NCI-H460 (cell line): ENCODE measurements at regions not wholly inside any gene's neighbourhood (a gene's known extent, or its start where the extent isn't known, plus 50 kb on each side); places are given as distances from the start of the nearest gene placed in this dataset.
"Not testable (repeated sequence)": the region's sequence is repeated elsewhere in the genome, so short reads cannot be mapped to it uniquely, and the experiment has no call there.

Source experiments
- DNase-seq: peaks from one replicate; pipeline ENCODE4 v3.0.0-alpha.2; 2016; ENCODE audit warnings: low read depth; ENCODE audit errors: extremely low read depth

DNA sequence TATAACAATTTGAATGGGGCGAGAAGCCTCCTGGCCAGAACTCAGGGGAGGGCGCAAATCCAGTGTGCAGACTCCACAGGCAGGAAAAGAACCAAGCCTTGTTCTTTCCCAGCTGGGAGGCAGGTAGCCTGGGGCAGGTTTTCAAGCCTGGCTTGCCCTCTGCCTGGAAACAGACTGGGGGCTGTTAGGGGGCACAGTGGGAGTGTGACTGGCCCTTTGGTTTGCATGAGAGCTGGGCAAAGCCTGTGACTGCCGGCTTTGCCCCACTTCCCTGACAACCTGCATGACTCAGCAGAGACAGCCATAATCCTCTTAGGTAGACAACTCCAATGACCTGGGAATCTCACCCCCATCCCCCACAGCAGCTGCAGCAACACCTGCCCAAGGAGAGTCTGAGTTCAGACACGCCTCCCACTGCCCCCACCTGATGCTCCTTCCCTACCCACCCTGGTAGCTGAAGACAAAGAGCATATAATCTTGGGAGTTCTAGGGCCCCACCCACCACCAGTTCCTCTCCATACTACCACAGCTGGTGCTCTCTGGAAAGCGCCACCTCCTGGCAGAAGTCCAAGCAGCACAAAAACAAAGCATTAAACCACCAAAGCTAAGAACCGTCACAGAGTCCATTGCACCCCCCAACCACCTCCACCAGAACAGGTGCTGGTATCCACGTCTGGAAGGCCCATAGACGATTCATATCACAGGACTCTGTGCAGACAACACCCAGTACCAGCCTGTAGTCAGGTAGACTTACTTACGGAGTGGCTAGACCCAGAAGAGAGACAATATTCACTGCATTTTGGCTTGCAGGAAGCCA is 402.5 kb downstream of the STK39 start:
- DNase-seq: no peak

DNA sequence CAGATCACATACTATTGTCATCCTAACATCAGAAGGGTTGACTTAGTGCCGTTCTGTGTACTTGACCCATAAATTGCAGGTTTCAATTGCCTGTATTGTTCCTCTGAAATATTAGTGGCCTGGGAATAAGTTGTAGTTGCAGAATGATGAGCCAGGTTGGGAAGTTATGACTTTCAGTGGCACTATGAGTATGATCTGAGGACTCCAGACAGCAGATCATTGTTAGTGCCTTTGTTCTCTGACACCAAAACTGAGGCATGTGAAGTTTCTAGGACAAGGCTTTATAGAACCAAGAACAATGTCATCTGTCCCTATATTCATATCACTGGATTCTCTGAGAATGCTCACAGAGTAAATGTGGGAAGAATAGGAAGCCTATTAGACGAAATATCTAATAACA is 403.7 kb downstream of the STK39 start:
- DNase-seq: no peak

DNA sequence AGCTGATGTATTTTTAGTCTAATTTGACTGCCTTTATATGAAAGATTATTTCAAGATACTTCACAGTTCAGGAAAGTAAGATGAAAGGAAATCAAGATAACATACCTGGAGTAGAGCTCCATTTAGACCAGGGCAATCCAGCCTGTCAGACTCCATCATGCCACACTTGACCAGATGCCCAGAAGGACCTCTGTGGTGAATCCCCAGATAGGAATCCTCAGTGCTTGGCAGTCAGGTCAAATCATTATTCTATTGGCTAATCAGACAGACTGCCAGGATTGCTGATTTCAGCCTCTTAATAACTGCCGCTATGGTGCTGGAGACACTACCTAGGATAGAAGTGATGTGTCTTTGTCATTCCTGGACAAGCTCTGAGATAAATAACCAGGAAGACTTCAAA is 404.2 kb downstream of the STK39 start:
- no peak for DNase-seq

DNA sequence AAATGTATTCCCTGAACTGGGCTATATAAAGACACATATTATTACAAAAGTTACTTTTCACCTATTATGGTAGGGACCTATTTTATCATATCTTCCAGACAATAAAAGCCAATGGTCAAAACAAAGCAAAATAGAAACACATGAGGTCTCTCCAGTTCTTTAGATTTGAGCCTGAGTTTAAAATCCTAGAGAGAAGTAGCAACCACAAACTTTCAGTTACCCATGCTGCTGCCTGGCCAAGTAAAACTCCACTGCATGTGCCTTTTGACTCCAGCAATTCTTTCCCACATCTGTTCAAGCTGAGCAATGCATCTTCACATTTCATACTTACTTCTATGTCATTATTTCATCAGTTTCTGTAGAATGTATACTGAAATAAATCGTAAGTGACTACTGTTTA is 405.3 kb downstream of the STK39 start:
- DNase-seq: no peak

DNA sequence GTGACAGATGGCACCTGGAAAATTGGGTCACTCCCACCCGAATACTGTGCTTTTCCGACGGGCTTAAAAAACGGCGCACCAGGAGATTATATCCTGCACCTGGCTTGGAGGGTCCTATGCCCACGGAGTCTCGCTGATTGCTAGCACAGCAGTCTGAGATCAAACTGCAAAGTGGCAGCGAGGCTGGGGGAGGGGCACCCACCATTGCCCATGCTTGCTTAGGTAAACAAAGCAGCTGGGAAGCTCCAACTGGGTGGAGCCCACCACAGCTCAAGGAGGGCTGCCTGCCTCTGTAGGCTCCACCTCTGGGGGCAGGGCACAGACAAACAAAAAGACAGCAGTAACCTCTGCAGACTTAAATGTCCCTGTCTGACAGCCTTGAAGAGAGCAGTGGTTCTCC is 412.1 kb downstream of the STK39 start:
- DNase-seq: not testable (repeated sequence)

DNA sequence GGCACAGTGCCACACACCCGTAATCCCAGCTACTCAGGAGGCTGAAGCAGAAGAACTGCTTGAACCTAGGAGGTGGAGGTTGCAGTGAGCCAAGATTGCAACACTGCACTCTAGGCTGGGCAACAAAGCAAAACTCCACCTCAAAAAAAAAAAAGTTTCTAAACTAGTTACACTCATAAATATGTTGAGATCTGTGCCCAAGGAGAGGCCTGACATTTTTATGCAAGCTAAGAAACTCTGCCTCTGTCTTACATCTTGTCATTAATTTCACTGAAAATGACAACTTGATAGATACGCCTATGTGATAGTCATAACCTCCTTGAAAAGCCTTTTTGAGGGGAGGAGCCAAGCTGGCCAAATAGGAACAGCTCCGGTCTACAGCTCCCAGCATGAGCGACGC is 412.7 kb downstream of the STK39 start:
- no peak for DNase-seq

DNA sequence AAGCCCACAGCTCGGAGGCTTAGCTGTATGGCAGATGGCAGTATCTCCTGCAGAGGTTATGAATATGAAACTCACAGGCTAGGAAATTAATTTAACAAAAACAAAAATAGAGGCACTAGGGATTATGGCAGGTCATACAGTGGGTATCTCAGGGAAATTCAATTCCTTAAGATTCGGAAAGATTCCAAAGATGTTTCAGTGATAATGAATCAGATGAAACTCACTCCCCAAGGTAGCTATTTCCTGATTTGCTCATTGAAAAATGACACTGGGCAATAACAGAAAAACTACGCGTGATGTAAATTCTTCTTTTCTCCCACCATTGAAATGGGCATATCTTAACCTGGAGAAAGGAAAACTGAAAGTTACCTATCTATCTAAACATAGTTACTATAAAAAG is 414.1 kb downstream of the STK39 start:
- DNase-seq: no peak

DNA sequence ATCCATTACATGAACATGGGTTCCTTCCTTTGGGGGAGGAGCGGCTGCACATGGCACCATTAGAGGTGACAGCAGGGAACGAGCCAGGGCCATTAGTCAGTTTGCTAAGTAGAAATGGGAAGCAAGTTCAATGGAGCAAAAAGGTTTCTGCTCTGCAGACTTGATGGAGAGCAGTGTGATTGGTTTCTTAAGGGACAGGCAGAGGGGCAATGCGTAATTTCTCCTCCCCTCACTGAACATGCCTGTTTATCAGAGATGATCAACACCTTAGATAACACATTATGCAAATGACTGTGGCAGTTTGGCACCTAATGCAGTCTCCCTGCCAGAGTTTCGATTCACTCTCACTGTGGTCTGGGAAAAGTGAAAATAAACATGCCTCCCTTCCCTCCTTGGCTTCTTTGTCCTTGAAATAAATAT is 414.5 kb downstream of the STK39 start:
- DNase-seq: no peak

DNA sequence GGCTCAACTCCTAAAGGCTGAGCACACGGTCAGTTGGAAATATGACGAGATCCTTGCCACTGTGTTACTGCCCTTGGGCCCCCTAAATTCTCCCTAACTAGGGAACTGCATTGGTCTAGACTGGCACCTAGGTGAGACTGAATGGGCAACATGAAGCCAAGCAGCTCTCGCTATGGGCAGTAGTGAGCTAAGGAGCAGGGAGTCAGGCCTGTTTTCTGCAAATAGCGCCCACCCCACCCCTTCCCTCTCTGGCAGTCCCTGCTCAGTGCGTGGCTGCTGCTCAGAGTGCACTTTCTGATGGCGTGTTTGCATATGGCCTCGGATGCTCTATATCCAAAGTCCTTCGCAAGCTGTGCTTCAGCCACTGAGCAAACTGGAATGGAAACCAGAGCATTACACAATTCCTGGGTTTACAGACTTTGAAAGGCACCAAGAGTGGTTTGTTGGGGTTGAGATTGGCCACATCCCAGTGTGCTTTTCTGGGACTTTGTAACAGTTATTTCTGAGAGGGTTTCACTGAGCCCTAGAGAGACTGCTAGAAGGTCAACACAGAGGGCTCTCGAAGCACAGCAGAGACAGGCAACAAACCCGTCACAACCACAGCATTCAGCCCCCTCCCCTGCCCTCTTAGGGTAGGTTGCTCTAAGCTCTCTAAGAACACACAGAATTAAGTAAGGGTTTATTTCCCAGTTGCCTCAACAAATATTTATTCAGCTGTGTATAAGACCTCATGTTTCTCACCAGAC is 419.9 kb downstream of the STK39 start:
- DNase-seq: no peak

DNA sequence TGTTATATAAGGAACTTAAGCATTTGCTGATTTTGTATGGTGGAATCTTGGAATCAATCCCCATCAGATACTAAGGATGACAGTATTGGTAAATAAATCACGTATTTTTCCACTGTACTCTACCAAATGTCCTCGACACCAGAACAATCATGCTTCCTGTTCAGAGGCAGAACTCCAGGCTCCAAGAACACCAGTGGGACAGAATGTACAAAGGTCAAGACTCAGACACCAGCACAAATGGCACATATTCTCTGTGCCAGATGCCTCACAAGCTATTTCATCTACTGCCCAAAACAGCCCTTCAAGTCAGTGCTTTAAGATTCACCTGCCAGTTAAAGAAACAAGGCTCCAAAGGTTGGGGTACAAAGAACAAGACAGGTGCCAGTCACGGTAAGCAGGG is 420.5 kb downstream of the STK39 start:
- DNase-seq: no peak

DNA sequence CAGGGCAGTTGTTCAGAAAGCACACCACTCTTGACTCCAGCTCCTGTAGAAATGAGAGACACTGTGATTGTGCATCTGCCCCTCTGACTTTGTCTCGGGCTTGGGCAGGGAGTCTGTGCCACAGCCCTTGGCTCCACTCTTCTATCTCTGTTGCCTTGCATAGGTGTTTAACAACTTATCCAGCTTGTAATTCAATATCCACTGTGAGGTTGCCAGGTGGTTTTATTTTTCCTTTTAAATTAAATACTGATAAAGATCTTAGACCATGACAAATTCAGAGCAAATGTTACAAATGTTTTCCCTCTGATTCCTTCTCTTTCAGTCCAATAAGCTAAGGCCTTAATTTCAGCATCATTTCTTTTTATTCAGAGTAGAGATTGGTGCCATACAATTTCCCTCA is 421.7 kb downstream of the STK39 start:
- no peak for DNase-seq

DNA sequence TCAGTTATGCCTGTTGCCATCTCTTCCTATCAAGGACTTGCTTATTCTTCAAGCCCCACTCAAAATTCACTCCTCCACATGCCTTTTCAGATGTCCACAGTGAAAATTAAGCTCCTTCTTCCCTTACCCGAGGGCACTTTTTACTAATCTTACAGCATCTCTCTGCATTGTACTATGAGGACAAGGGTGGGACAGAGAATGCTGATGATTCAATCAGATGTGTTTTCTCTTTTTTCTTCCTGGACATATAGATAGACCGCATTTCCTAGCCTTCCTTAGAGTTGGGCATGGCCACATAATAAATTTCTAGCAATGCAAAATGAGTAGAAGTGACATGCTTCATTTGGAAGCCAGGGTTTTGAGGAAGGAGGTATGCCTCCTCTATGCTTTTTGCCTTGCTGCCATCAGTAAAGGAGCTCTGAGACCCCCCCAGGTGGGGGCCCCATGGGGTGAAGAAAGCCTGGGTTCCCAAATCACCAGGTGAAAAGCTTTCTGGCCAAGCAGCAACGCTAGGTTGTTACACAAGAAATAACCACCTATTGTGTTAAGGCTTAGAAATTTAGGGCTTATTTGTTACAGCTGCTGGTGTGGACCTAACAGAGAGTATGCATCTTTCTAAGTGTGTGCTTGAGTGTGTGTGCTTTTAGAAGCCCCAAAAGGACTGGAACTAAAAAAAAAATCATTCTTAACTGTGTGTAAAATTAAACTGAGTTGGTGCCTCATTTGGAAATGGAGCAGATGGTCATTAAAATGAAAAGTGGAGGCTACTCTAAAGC is 424.5 kb downstream of the STK39 start:
- DNase-seq: no peak

DNA sequence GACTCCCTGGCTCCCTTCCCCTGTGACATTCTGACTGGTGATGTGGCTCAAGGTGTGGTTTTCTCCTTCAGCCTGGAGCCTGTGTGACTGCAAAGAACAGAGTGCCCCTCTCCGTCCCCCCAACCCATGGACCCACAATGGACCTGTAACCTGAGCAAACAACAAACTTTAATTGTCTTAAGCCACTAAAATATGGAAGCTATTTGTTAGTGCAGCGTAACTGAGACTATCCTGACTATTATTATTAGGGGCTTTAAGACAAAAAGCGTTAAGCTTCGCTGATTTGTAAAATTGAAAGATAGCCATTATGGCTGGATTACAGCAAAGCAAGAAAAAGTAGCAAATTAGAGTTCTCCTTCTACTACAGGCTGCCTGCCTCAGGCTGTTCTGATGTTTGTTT is 426.9 kb downstream of the STK39 start:
- no peak for DNase-seq

DNA sequence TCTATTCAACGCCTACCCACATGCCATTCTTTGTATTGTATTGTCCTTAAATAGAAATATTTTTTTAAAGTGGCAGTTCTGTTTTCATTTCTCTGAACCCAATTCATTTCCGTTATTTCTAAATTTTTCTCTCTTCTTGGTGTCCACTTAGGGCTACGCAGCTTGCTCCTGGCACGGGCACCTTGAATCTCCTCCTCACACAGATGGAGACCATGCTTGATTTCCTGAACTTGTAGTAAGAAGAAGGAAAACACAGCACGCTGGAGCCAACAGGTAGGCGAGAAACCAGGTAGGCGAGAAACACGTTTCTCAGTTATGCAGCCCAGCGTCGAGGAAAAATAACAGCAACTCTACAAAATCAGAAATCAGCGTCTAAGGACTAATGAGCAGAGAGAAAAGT is 428.9 kb downstream of the STK39 start:
- no peak for DNase-seq

DNA sequence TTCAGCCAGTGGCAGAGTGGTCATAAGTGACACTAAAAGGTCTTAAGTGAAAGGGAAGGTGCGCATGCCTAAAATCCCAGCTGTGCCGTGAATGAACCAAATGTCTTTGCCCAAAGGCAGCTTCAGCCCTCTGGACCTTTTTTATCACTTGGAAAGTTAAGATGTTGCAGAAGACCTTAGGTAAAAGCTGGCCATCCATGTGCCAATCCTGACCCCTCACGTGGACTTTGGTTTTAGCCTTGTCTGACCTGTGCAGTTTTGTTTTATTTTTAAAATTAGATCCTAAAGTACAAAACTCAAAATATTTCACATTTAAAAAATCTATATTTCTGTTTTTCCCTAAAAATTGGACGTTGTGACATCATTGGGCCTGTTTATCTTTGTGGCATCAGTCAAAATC is 429.5 kb downstream of the STK39 start:
- no peak for DNase-seq

DNA sequence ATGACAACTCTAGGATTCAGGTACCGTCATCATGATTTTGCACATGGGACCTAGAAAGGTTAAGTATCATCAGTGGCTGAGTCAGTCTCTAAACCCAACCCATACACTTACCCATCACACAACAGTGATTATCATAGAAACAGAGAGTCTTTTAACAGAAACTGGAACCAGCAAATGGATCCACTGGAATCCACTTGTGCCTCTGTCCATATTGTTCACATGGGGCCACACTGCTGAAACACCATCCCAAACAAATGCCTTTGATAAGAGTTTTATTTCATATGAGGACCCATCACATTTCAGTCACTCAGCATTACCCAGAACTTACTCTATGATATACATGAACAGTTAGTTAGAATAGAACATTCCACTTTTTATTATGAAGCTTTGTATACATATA is 430.0 kb downstream of the STK39 start:
- no peak for DNase-seq

DNA sequence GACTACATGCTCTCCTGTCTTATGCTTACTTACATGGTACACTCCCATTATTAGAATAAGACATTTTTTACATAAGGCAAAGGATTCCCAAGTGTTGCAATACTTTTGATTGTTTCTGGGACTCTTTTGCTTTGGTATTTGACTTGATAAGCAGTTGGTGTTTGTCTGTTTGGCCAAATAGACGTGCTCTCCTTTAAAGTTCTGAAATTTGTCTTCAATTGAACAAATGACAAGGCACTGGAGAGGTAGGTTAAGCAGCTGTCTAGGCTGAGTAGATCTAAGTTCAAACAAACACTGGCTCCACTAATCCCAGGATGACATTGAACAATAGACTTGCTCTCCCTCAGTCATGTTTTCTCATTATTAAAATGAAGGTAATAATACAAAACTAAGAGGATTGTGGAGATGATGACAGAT is 430.5 kb downstream of the STK39 start:
- no peak for DNase-seq

DNA sequence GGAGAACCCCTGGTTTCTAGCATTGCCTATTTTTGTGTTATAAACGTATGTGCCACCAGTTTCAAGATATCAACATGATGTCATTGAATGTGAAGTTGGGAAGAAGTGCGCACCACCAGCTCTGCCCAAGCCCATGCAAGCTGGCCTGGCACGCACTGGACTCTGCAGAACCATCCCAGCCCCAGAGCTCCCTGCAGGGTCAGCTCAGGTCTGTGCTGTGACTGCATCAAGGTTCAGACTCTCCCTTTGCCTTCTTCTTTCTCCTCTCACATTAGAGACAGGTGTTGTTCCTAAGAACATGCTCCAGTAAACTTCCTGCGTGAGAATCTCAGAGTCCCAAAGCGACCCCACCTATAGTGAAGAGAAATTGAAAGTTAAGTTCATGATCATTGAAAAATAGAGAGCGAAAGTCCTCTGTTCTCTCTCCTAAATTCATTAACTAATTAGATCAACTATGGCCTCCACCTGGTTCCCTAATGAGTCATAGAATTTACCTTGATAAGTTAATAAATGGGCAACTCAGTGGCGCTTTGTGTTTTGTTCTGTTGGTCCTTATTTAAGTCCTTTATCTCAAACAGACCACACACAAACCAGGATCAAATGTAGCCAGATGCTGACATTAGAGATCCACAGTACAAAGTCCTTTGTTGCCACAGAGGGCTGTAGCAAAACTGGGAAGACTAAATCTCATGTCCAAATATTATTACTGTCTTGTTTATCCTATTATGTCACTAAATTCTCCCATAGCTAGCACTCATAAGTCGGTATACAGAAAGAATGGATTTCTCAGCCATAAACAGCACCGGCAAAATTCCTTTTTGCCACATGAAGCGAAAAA is 432.3 kb downstream of the STK39 start:
- DNase-seq: no peak

DNA sequence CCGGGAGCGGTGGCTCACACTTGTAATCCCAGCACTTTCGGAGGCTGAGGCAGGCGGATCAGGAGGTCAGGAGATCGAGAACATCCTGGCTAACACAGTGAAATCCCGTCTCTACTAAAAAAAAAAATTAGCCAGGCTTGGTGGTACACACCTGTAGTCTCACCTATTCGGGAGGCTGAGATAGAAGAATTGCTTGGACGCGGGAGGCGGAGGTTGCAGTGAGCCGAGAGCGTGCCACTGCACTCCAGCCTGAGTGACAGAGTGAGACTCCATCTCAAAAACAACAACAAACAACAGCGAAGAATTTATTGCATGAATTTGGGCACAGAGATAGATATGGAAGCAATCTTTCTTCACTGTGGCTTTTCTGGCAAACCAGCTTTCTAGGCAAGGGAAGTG is 432.9 kb downstream of the STK39 start:
- not testable (repeated sequence) for DNase-seq

DNA sequence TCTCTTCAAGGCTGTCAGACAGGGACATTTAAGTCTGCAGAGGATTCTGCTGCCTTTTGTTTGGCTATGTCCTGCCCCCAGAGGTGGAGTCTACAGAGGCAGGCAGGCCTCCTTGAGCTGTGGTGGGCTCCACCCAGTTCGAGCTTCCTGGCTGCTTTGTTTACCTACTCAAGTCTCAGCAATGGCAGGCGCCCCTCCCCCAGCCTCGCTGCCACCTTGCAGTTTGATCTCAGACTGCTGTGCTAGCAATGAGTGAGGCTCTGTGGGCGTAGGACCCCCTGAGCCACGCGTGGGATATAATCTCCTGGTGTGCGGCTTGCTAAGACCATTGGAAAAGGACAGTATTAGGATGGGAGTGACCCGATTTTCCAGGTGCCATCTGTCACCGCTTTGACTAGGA is 437.6 kb downstream of the STK39 start:
- not testable (repeated sequence) for DNase-seq
